Right ventricle myocardium superior (tissue), 1 donor: ENCODE measurements at regions not wholly inside any gene's neighbourhood (a gene's known extent, or its start where the extent isn't known, plus 50 kb on each side); places are given as distances from the start of the nearest gene placed in this dataset.
"Not testable (repeated sequence)": the region's sequence is repeated elsewhere in the genome, so short reads cannot be mapped to it uniquely, and the experiment has no call there.

Source experiments
- ATAC-seq: fragments of 200-7000 bp; cut with Tn5 transposase; one replicate; pipeline ENCODE4 v1.9.1; 2020; ENCODE audit warnings: mild to moderate bottlenecking; ENCODE audit not compliant: poor library complexity
- DNase-seq: peaks from one replicate; pipeline ENCODE4 v3.0.0-alpha.2; 2020
- intact Hi-C: fragments of 100-400 bp; cut with DNase I; formaldehyde crosslinking; loops from one replicate; pipeline ENCODE4 v1.11.2; 2022
- donor health status: DM: no; HTN: yes; CAD: no; lungs with severe emphysema.

GRCh38 chr16:65375651-65376050, 253.8 kb upstream of the CDH11 start:
- no peak for ATAC-seq
- DNase-seq, result no peak
- intact Hi-C loops, result no loop called here

- no peak for DNase-seq
- intact Hi-C loops, result no loop called here
- ATAC-seq, result no peak
These were observed 251.2 kb upstream of the CDH11 start for GRCh38 chr16:65373097-65373496.

GRCh38 chr16:65372171-65372570, 250.3 kb upstream of the CDH11 start:
- intact Hi-C loops, result no loop called here
- DNase-seq (no peak), ATAC-seq (no peak)

- intact Hi-C loops, result no loop called here
- ATAC-seq, result no peak
These were observed 244.2 kb upstream of the CDH11 start for GRCh38 chr16:65365732-65366715.

GRCh38 chr16:65356721-65357120, 234.9 kb upstream of the CDH11 start:
- DNase-seq, intact Hi-C loops, ATAC-seq: not testable (repeated sequence)

More at GRCh38 chr16:65365732-65366715, 244.2 kb upstream of the CDH11 start:
- no peak for DNase-seq

- intact Hi-C loops, result no loop called here
- ATAC-seq (no peak), DNase-seq (no peak)
These were observed 233.8 kb upstream of the CDH11 start for GRCh38 chr16:65355706-65356105.

- ATAC-seq, result no peak
- intact Hi-C loops, result no loop called here
- no peak for DNase-seq
These were observed 231.3 kb upstream of the CDH11 start for GRCh38 chr16:65353183-65353582.

GRCh38 chr16:65349626-65350025, 227.8 kb upstream of the CDH11 start:
- intact Hi-C loops, result no loop called here
- DNase-seq (no peak), ATAC-seq (no peak)

- ATAC-seq (no peak), DNase-seq (no peak)
- intact Hi-C loops, result no loop called here
These were observed 221.7 kb upstream of the CDH11 start for GRCh38 chr16:65343556-65343955.

- DNase-seq (no peak), ATAC-seq (no peak)
- intact Hi-C loops, result no loop called here
These were observed 220.5 kb upstream of the CDH11 start for GRCh38 chr16:65342231-65342866.

- intact Hi-C loops, result no loop called here
These were observed 217.2 kb upstream of the CDH11 start for GRCh38 chr16:65339062-65339461.

GRCh38 chr16:65336160-65336559, 214.3 kb upstream of the CDH11 start:
- intact Hi-C loops, result no loop called here

More at GRCh38 chr16:65339062-65339461, 217.2 kb upstream of the CDH11 start:
- ATAC-seq (no peak), DNase-seq (no peak)

GRCh38 chr16:65334081-65334480, 212.2 kb upstream of the CDH11 start:
- no peak for DNase-seq
- intact Hi-C loops, result no loop called here
- no peak for ATAC-seq

More at GRCh38 chr16:65336160-65336559, 214.3 kb upstream of the CDH11 start:
- DNase-seq, result no peak
- no peak for ATAC-seq

- intact Hi-C loops, result no loop called here
- ATAC-seq (no peak), DNase-seq (no peak)
These were observed 211.4 kb upstream of the CDH11 start for GRCh38 chr16:65333283-65333682.

GRCh38 chr16:65327346-65327745, 205.5 kb upstream of the CDH11 start:
- no peak for DNase-seq
- ATAC-seq, result no peak
- intact Hi-C loops, result no loop called here

- intact Hi-C loops, result no loop called here
- ATAC-seq, result no peak
- DNase-seq, result no peak
These were observed 201.9 kb upstream of the CDH11 start for GRCh38 chr16:65323655-65324237.

GRCh38 chr16:65319621-65320231, 197.9 kb upstream of the CDH11 start:
- intact Hi-C loops, result no loop called here
- DNase-seq (no peak), ATAC-seq (no peak)

- DNase-seq, result no peak
- intact Hi-C loops, result no loop called here
- no peak for ATAC-seq
These were observed 196.9 kb upstream of the CDH11 start for GRCh38 chr16:65318590-65319257.

- intact Hi-C loops, result no loop called here
- no peak for DNase-seq
- no peak for ATAC-seq
These were observed 196.3 kb upstream of the CDH11 start for GRCh38 chr16:65318138-65318537.
